ENCODE measurements at regions not wholly inside any gene's neighbourhood (a gene's known extent, or its start where the extent isn't known, plus 50 kb on each side); places are given as distances from the start of the nearest gene placed in this dataset.

- 0 out of 2 replicates have a peak, but pooled peaks cover 2% of the 10 kb centered on the region for H3K36me3 ChIP-seq (ENCODE audit: low read depth)
- H3K9ac ChIP-seq = no peak overlapping the region
- peaks cover 53% of the 10 kb centered on the region for H3F3A ChIP-seq (ENCODE audit: insufficient read depth)
- in situ Hi-C loops (cut with MboI) = no loop called here
- no peak overlapping the region for H2AFZ ChIP-seq
- peak; percentile 68 for DNase-seq
- 0 to 9% methylated on average over 2 of the region's 2 CpGs for WGBS, 2 experiments (ENCODE audit: low coverage in 1 of 2, low lambda C conversion rate in 2 of 2, missing lambda C conversion rate in 2 of 2)
- TF ChIP-seq EZH2phosphoT487 (IDR thresholded peaks at IDR 0.05; ENCODE audit: insufficient read depth, low read depth) = no peak
- no peak for TF ChIP-seq EZH2 (IDR thresholded peaks at IDR 0.05; ENCODE audit: insufficient read depth, poor library complexity, severe bottlenecking)
- no peaks in the 10 kb centered on the region for H3K27me3 ChIP-seq (replicated peaks; ENCODE audit: insufficient read depth)
- no peak overlapping the region for H3K4me3 ChIP-seq
- H3K4me1 ChIP-seq (ENCODE audit: insufficient read depth) = peaks cover 52% of the 10 kb centered on the region
- H3K9me2 ChIP-seq (ENCODE audit: insufficient read depth) = no peaks in the 10 kb centered on the region
- no peaks in the 10 kb centered on the region for H4K20me1 ChIP-seq (ENCODE audit: insufficient read depth)
- no peaks in the 10 kb centered on the region for H3K79me2 ChIP-seq (ENCODE audit: insufficient read depth)
- no peaks in the 10 kb centered on the region for H3K9me3 ChIP-seq (ENCODE audit: low read depth)
- peak overlapping the region; percentile 42 for H3K27ac ChIP-seq
- peak overlapping the region; percentile 24 for H3K4me2 ChIP-seq (ENCODE audit: unreplicated experiment)
These were observed 99.9 kb upstream of the SGIP1 start for GRCh38 chr1:66434096-66434495.

GRCh38 chr1:66435541-66435940 is 98.4 kb upstream of the SGIP1 start:
- H3K4me1 ChIP-seq (ENCODE audit: insufficient read depth) = peaks cover 59% of the 10 kb centered on the region
- DNase-seq = no peak
- peak overlapping the region; percentile 30 for H3K4me2 ChIP-seq (ENCODE audit: unreplicated experiment)
- TF ChIP-seq EZH2 (IDR thresholded peaks at IDR 0.05; ENCODE audit: insufficient read depth, poor library complexity, severe bottlenecking) (no peak), EZH2phosphoT487 (IDR thresholded peaks at IDR 0.05; ENCODE audit: insufficient read depth, low read depth) (no peak)
- peaks cover 64% of the 10 kb centered on the region for H3F3A ChIP-seq (ENCODE audit: insufficient read depth)
- no peak overlapping the region for H3K4me3 ChIP-seq
- no peaks in the 10 kb centered on the region for H3K79me2 ChIP-seq (ENCODE audit: insufficient read depth)
- H3K27me3 ChIP-seq (replicated peaks; ENCODE audit: insufficient read depth) = no peaks in the 10 kb centered on the region
- H2AFZ ChIP-seq = no peak overlapping the region
- H3K36me3 ChIP-seq (ENCODE audit: low read depth) = no peaks in the 10 kb centered on the region
- no peak overlapping the region for H3K9ac ChIP-seq
- 50 to 55% methylated on average over 1 of the region's 1 CpG for WGBS, 2 experiments (ENCODE audit: low coverage in 1 of 2, low lambda C conversion rate in 2 of 2, missing lambda C conversion rate in 2 of 2)
- H4K20me1 ChIP-seq (ENCODE audit: insufficient read depth) = no peaks in the 10 kb centered on the region
- H3K27ac ChIP-seq = peak overlapping the region; percentile 59
- H3K9me3 ChIP-seq (ENCODE audit: low read depth) = no peaks in the 10 kb centered on the region
- in situ Hi-C loops (cut with MboI) = loop anchor here (5.0 kb wide), 1 partner anchor 173 kb away; no protein-coding TSS in a partner anchor
- no peaks in the 10 kb centered on the region for H3K9me2 ChIP-seq (ENCODE audit: insufficient read depth)

GRCh38 chr1:66436378-66437135 is 97.4 kb upstream of the SGIP1 start:
- in situ Hi-C loops (cut with MboI) = loop anchor here (5.0 kb wide), 1 partner anchor 174 kb away; no protein-coding TSS in a partner anchor
- 53 to 54% methylated on average over 4 of the region's 4 CpGs for WGBS, 2 experiments (ENCODE audit: low coverage in 1 of 2, low lambda C conversion rate in 2 of 2, missing lambda C conversion rate in 2 of 2)
- H2AFZ ChIP-seq = 0 out of 2 replicates have a peak overlapping the region, but pooled peaks have one; percentile 34
- H3F3A ChIP-seq (ENCODE audit: insufficient read depth) = peaks cover 64% of the 10 kb centered on the region
- TF ChIP-seq EZH2phosphoT487 (IDR thresholded peaks at IDR 0.05; ENCODE audit: insufficient read depth, low read depth) (no peak), EZH2 (IDR thresholded peaks at IDR 0.05; ENCODE audit: insufficient read depth, poor library complexity, severe bottlenecking) (no peak)
- no peaks in the 10 kb centered on the region for H3K9me2 ChIP-seq (ENCODE audit: insufficient read depth)
- no peaks in the 10 kb centered on the region for H3K36me3 ChIP-seq (ENCODE audit: low read depth)
- H3K27ac ChIP-seq = peak overlapping the region; percentile 59
- peak overlapping the region; percentile 50 for H3K4me2 ChIP-seq (ENCODE audit: unreplicated experiment)
- peak overlapping the region; percentile 44 for H3K9ac ChIP-seq
- DNase-seq = peak; percentile 94
- no peaks in the 10 kb centered on the region for H4K20me1 ChIP-seq (ENCODE audit: insufficient read depth)
- no peaks in the 10 kb centered on the region for H3K79me2 ChIP-seq (ENCODE audit: insufficient read depth)
- H3K27me3 ChIP-seq (replicated peaks; ENCODE audit: insufficient read depth) = no peaks in the 10 kb centered on the region
- no peaks in the 10 kb centered on the region for H3K9me3 ChIP-seq (ENCODE audit: low read depth)
- peaks cover 59% of the 10 kb centered on the region for H3K4me1 ChIP-seq (ENCODE audit: insufficient read depth)
- no peak overlapping the region for H3K4me3 ChIP-seq

DNA sequence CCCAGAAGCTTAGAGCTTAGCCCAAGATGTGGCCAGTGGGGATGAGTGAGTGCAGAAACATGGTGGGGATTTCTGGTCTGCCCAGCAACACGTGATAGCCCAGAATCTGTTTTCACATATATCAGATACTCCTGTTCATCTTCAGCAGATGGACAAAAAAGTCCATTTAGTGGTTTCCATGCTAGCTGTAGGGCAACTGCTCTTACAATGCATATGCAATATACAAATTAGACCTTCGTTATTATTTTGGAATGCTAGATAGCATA is 96.9 kb upstream of the SGIP1 start:
- in situ Hi-C loops (cut with MboI) = loop anchor here (5.0 kb wide), 1 partner anchor 175 kb away; no protein-coding TSS in a partner anchor
- Histone ChIP-seq H3K9me3 (ENCODE audit: low read depth) (no peaks in the 10 kb centered on the region), H3K27ac (peak overlapping the region; percentile 59), H3K4me2 (ENCODE audit: unreplicated experiment) (peak overlapping the region; percentile 50), H3K9me2 (ENCODE audit: insufficient read depth) (no peaks in the 10 kb centered on the region), H3K79me2 (ENCODE audit: insufficient read depth) (no peaks in the 10 kb centered on the region), H4K20me1 (ENCODE audit: insufficient read depth) (no peaks in the 10 kb centered on the region), H3K9ac (no peak overlapping the region), H3K4me3 (no peak overlapping the region), H2AFZ (no peak overlapping the region), H3K36me3 (ENCODE audit: low read depth) (no peaks in the 10 kb centered on the region), H3K27me3 (replicated peaks; ENCODE audit: insufficient read depth) (no peaks in the 10 kb centered on the region), H3K4me1 (ENCODE audit: insufficient read depth) (peaks cover 59% of the 10 kb centered on the region), H3F3A (ENCODE audit: insufficient read depth) (peaks cover 64% of the 10 kb centered on the region)
- WGBS, 2 experiments (ENCODE audit: low coverage in 1 of 2, low lambda C conversion rate in 2 of 2, missing lambda C conversion rate in 2 of 2) = 78% methylated on average over 2 of the region's 2 CpGs
- TF ChIP-seq EZH2 (IDR thresholded peaks at IDR 0.05; ENCODE audit: insufficient read depth, poor library complexity, severe bottlenecking) = no peak
- no peak for TF ChIP-seq EZH2phosphoT487 (IDR thresholded peaks at IDR 0.05; ENCODE audit: insufficient read depth, low read depth)
- no peak for DNase-seq

Data from GM23248 (cell line).